PFSK-1 (cell line): ENCODE measurements at regions not wholly inside any gene's neighbourhood (a gene's known extent, or its start where the extent isn't known, plus 50 kb on each side); places are given as distances from the start of the nearest gene placed in this dataset.

Experiments used
- POLR2AphosphoS5 ChIP-seq: IDR thresholded peaks from 2 replicates; pipeline ENCODE4 v1.6.1; 2012; ENCODE audit warnings: low read depth, mild to moderate bottlenecking, control low read depth, low read length, moderate library complexity
- REST ChIP-seq, 2 experiments: IDR thresholded peaks; 2 replicates each; pipeline versions ENCODE4 v1.6.1 to v1.8.0; 2011 to 2012; ENCODE audit warnings: low read depth in 2 of 2, low read length in 2 of 2, control low read depth in 1 of 2, inconsistent platforms in 1 of 2, mild to moderate bottlenecking in 1 of 2, moderate library complexity in 1 of 2; ENCODE audit not compliant: insufficient read depth in 1 of 2

GRCh38 chr6:21348504-21349195 is 244.9 kb upstream of the SOX4 start:
- TF ChIP-seq REST (IDR thresholded peaks at IDR 0.05; ENCODE audit: insufficient read depth in 1 of 2, low read depth in 2 of 2, low read length in 2 of 2) (no peak), POLR2AphosphoS5 (no peak)
